ENCODE measurements at regions not wholly inside any gene's neighbourhood (a gene's known extent, or its start where the extent isn't known, plus 50 kb on each side); places are given as distances from the start of the nearest gene placed in this dataset.

GRCh38 chr6:12436224-12436623 lies 146.1 kb downstream of the EDN1 start:
- no peaks in the 10 kb centered on the region for H3K9me2 ChIP-seq (ENCODE audit: insufficient read depth, low read length)
- H4K20me1 ChIP-seq (ENCODE audit: insufficient read depth) = no peaks in the 10 kb centered on the region
- no peaks in the 10 kb centered on the region for H3K27me3 ChIP-seq (ENCODE audit: insufficient read depth, low read depth, low read length)
- no peak for TF ChIP-seq CTCF (IDR thresholded peaks at IDR 0.05; ENCODE audit: poor library complexity, severe bottlenecking)
- TF ChIP-seq POLR2AphosphoS5 (IDR thresholded peaks at IDR 0.05) = no peak
- TF ChIP-seq TAF1 (IDR thresholded peaks at IDR 0.05; ENCODE audit: low read depth) = no peak
- no peak for TF ChIP-seq REST (IDR thresholded peaks at IDR 0.05; ENCODE audit: borderline replicate concordance)
- no peak for TF ChIP-seq MXI1 (conservative IDR thresholded peaks at IDR 0.05; ENCODE audit: poor library complexity, severe bottlenecking)
- TF ChIP-seq EP300 (conservative IDR thresholded peaks at IDR 0.05; ENCODE audit: poor library complexity, severe bottlenecking) = no peak
- no peak for TF ChIP-seq RAD21 (conservative IDR thresholded peaks at IDR 0.05)
- TF ChIP-seq EZH2 (IDR thresholded peaks at IDR 0.05; ENCODE audit: borderline replicate concordance, insufficient read depth, low read length, poor library complexity, severe bottlenecking) = no peak
- no peak for TF ChIP-seq SMC3 (conservative IDR thresholded peaks at IDR 0.05; ENCODE audit: poor library complexity)
- H3K9me3 ChIP-seq (ENCODE audit: low read length) = no peaks in the 10 kb centered on the region
- no peak overlapping the region for H3K27ac ChIP-seq (ENCODE audit: low read length)
- no peaks in the 10 kb centered on the region for H3F3A ChIP-seq (ENCODE audit: insufficient read depth, low read length, poor library complexity, severe bottlenecking)
- no peak overlapping the region for H3K9ac ChIP-seq (ENCODE audit: low read length)
- H3K36me3 ChIP-seq (ENCODE audit: insufficient read depth, low read length) = no peaks in the 10 kb centered on the region
- no peak overlapping the region for H3K4me3 ChIP-seq (ENCODE audit: low read length)
- no peak overlapping the region for H3K4me2 ChIP-seq (ENCODE audit: low read length)
- H3K79me2 ChIP-seq (replicated peaks; ENCODE audit: insufficient read depth, low read length) = no peaks in the 10 kb centered on the region
- no peak overlapping the region for H2AFZ ChIP-seq (ENCODE audit: low read depth, low read length)

- Histone ChIP-seq H2AFZ (ENCODE audit: low read depth, low read length) (no peak overlapping the region), H3K4me3 (ENCODE audit: low read length) (no peak overlapping the region), H3K9me2 (ENCODE audit: insufficient read depth, low read length) (no peaks in the 10 kb centered on the region), H3K27ac (ENCODE audit: low read length) (no peak overlapping the region), H3K9me3 (ENCODE audit: low read length) (no peaks in the 10 kb centered on the region), H3F3A (ENCODE audit: insufficient read depth, low read length, poor library complexity, severe bottlenecking) (no peaks in the 10 kb centered on the region), H4K20me1 (ENCODE audit: insufficient read depth) (no peaks in the 10 kb centered on the region), H3K27me3 (ENCODE audit: insufficient read depth, low read depth, low read length) (no peaks in the 10 kb centered on the region), H3K79me2 (replicated peaks; ENCODE audit: insufficient read depth, low read length) (no peaks in the 10 kb centered on the region), H3K9ac (ENCODE audit: low read length) (no peak overlapping the region), H3K36me3 (ENCODE audit: insufficient read depth, low read length) (no peaks in the 10 kb centered on the region), H3K4me2 (ENCODE audit: low read length) (no peak overlapping the region)
- TF ChIP-seq CTCF (IDR thresholded peaks at IDR 0.05; ENCODE audit: poor library complexity, severe bottlenecking) (no peak), SMC3 (conservative IDR thresholded peaks at IDR 0.05; ENCODE audit: poor library complexity) (no peak)
Measured at GRCh38 chr6:12436683-12437082, 146.5 kb downstream of the EDN1 start.
